SK-N-SH treated with all-trans-retinoic acid at 6 μM for 48 hours (cell line): ENCODE measurements at regions not wholly inside any gene's neighbourhood (a gene's known extent, or its start where the extent isn't known, plus 50 kb on each side); places are given as distances from the start of the nearest gene placed in this dataset.

Experiments
- ATAC-seq: fragments of 200-7000 bp; cut with Tn5 transposase; 3 replicates; pipeline ENCODE4 v1.9.1; 2020; ENCODE audit warnings: mild to moderate bottlenecking, moderate library complexity
- ARNTL ChIP-seq: fragments of 450-650 bp; formaldehyde crosslinking; IDR thresholded peaks from 2 replicates; pipeline ENCODE4 v1.5.0; 2020; ENCODE audit warnings: low read depth, mild to moderate bottlenecking, moderate library complexity, borderline replicate concordance
- BACH2 ChIP-seq: fragments of 250-450 bp; sonication (Bioruptor Pico); IDR thresholded peaks from 2 replicates; pipeline ENCODE4 v1.9.0; 2021; ENCODE audit warnings: mild to moderate bottlenecking, borderline replicate concordance
- CSDC2 ChIP-seq: fragments of 250-450 bp; sonication (Bioruptor Pico); IDR thresholded peaks from 2 replicates; pipeline ENCODE4 v1.5.0; 2020; ENCODE audit warnings: mild to moderate bottlenecking, moderate library complexity
- ESRRG ChIP-seq: fragments of 250-450 bp; sonication (Bioruptor Pico); IDR thresholded peaks from 2 replicates; pipeline ENCODE4 v1.6.1; 2021; ENCODE audit warnings: mild to moderate bottlenecking
- GLIS3 ChIP-seq: fragments of 250-450 bp; sonication (Bioruptor Pico); IDR thresholded peaks from 2 replicates; pipeline ENCODE4 v1.5.0; 2020; ENCODE audit warnings: mild to moderate bottlenecking, moderate library complexity
- ISL1 ChIP-seq: fragments of 250-450 bp; sonication (Bioruptor Pico); IDR thresholded peaks from 2 replicates; pipeline ENCODE4 v2.1.2; 2022; ENCODE audit warnings: mild to moderate bottlenecking, moderate library complexity
- OSR1 ChIP-seq: fragments of 250-450 bp; sonication (Bioruptor Pico); IDR thresholded peaks from 2 replicates; pipeline ENCODE4 v1.8.0; 2022; ENCODE audit warnings: moderate library complexity, mild to moderate bottlenecking, inconsistent platforms
- PPARA ChIP-seq: fragments of 250-450 bp; sonication (Bioruptor Pico); IDR thresholded peaks from 2 replicates; pipeline ENCODE4 v1.5.0; 2020; ENCODE audit warnings: mild to moderate bottlenecking, borderline replicate concordance
- RARB ChIP-seq: fragments of 250-450 bp; sonication (Bioruptor Pico); IDR thresholded peaks from 2 replicates; pipeline ENCODE4 v1.8.0; 2021; ENCODE audit warnings: mild to moderate bottlenecking, moderate library complexity
- TCF4 ChIP-seq: fragments of 250-450 bp; sonication (Bioruptor Pico); IDR thresholded peaks from 2 replicates; pipeline ENCODE4 v1.8.0; 2021; ENCODE audit warnings: mild to moderate bottlenecking, moderate library complexity, borderline replicate concordance
- TOX ChIP-seq: fragments of 250-450 bp; sonication (Bioruptor Pico); IDR thresholded peaks from 2 replicates; pipeline ENCODE4 v1.8.0; 2021; ENCODE audit warnings: mild to moderate bottlenecking, moderate library complexity, borderline replicate concordance
- ZFP3 ChIP-seq: fragments of 250-450 bp; sonication (Bioruptor Pico); IDR thresholded peaks from 2 replicates; pipeline ENCODE4 v1.5.0; 2020; ENCODE audit warnings: mild to moderate bottlenecking, moderate library complexity
- ZFP30 ChIP-seq: fragments of 450-650 bp; formaldehyde crosslinking; IDR thresholded peaks from 2 replicates; pipeline ENCODE4 v1.5.0; 2022; ENCODE audit warnings: mild to moderate bottlenecking, moderate library complexity
- ZNF565 ChIP-seq: fragments of 450-650 bp; formaldehyde crosslinking; conservative IDR thresholded peaks from 2 replicates; pipeline ENCODE4 v1.5.0; 2020; ENCODE audit warnings: low read depth, mild to moderate bottlenecking, moderate library complexity
- ZNF8 ChIP-seq: fragments of 450-650 bp; formaldehyde crosslinking; IDR thresholded peaks from 2 replicates; pipeline ENCODE4 v1.5.0; 2020; ENCODE audit warnings: mild to moderate bottlenecking, moderate library complexity
- TF ChIP-seq, protein P1 (sequence below): fragments of 250-450 bp; sonication (Bioruptor Pico); IDR thresholded peaks from 2 replicates; pipeline ENCODE4 v1.8.0; 2021; ENCODE audit warnings: low read depth, mild to moderate bottlenecking, moderate library complexity, borderline replicate concordance
- TF ChIP-seq, protein P2 (sequence below): fragments of 250-450 bp; sonication (Bioruptor Pico); IDR thresholded peaks from 2 replicates; pipeline ENCODE4 v1.5.1; 2020; ENCODE audit warnings: low read depth, mild to moderate bottlenecking, moderate library complexity
- TF ChIP-seq, protein P3 (sequence below): fragments of 250-450 bp; sonication (Bioruptor Pico); IDR thresholded peaks from 2 replicates; pipeline ENCODE4 v1.5.1; 2021; ENCODE audit warnings: mild to moderate bottlenecking, moderate library complexity
- TF ChIP-seq, protein P4 (sequence below): fragments of 250-450 bp; sonication (Bioruptor Pico); IDR thresholded peaks from 2 replicates; pipeline ENCODE4 v1.8.0; 2020; ENCODE audit warnings: mild to moderate bottlenecking, moderate library complexity, borderline replicate concordance

DNA sequence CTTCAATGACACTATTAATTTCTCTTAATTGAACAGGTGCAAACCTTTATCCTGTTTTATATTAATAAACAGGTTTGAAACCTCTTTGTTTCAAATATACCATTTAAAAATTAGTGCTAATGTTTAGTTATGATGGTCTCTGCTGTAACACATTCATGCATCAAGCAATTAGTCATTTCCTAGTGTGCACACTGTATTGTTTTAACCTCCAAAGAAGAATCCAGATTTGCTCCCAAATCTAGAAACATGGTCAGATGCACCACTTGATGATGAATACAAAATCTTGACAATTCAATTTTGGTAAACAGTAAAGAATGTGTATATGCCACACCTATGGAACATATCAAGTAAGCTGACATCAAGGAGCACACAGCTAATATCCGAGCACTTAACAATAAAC, 157.1 kb downstream of the TRIML1 start:
- TF ChIP-seq ISL1 (CRISPR knock-in tag) (no peak), RARB (no peak), BACH2 (no peak), ESRRG (CRISPR knock-in tag) (no peak), CSDC2 (no peak), TCF4 (CRISPR knock-in tag) (no peak), ZNF565 (CRISPR knock-in tag) (no peak), ZFP30 (CRISPR knock-in tag) (no peak), ZFP3 (CRISPR knock-in tag) (no peak), OSR1 (no peak)
- TF ChIP-seq, protein P1, sequence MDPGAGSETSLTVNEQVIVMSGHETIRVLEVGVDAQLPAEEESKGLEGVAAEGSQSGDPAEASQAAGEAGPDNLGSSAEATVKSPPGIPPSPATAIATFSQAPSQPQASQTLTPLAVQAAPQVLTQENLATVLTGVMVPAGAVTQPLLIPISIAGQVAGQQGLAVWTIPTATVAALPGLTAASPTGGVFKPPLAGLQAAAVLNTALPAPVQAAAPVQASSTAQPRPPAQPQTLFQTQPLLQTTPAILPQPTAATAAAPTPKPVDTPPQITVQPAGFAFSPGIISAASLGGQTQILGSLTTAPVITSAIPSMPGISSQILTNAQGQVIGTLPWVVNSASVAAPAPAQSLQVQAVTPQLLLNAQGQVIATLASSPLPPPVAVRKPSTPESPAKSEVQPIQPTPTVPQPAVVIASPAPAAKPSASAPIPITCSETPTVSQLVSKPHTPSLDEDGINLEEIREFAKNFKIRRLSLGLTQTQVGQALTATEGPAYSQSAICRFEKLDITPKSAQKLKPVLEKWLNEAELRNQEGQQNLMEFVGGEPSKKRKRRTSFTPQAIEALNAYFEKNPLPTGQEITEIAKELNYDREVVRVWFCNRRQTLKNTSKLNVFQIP, result no peak
- TF ChIP-seq, protein P2, sequence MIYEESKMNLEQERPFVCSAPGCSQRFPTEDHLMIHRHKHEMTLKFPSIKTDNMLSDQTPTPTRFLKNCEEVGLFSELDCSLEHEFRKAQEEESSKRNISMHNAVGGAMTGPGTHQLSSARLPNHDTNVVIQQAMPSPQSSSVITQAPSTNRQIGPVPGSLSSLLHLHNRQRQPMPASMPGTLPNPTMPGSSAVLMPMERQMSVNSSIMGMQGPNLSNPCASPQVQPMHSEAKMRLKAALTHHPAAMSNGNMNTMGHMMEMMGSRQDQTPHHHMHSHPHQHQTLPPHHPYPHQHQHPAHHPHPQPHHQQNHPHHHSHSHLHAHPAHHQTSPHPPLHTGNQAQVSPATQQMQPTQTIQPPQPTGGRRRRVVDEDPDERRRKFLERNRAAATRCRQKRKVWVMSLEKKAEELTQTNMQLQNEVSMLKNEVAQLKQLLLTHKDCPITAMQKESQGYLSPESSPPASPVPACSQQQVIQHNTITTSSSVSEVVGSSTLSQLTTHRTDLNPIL (CRISPR knock-in tag), result no peak
- no peak for ATAC-seq

DNA sequence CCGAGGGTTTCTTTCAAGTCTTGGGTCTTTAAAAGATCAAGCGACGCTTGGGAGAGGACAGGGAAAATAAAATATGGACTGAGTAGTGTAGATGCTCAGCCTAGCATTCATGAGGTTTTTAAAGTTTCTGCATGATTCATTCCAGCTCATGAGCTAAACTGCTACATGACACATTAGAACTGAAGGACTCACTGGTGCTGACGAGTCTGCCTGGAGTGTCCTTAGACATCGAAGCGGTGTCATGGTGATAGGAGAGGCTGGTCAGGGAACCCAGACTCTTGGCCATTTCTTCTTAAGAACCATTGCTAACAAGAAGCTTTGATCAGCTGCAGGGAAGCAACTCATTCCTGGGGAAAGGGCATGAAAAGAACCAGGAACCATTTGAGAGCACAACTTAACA, 158.6 kb downstream of the TRIML1 start:
- no peak for ATAC-seq
- TF ChIP-seq, protein P1, result no peak
- no peak for TF ChIP-seq BACH2
- no peak for TF ChIP-seq ARNTL (CRISPR knock-in tag)
- no peak for TF ChIP-seq ZFP30 (CRISPR knock-in tag)
- TF ChIP-seq, protein P3, sequence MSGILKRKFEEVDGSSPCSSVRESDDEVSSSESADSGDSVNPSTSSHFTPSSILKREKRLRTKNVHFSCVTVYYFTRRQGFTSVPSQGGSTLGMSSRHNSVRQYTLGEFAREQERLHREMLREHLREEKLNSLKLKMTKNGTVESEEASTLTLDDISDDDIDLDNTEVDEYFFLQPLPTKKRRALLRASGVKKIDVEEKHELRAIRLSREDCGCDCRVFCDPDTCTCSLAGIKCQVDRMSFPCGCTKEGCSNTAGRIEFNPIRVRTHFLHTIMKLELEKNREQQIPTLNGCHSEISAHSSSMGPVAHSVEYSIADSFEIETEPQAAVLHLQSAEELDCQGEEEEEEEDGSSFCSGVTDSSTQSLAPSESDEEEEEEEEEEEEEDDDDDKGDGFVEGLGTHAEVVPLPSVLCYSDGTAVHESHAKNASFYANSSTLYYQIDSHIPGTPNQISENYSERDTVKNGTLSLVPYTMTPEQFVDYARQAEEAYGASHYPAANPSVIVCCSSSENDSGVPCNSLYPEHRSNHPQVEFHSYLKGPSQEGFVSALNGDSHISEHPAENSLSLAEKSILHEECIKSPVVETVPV (CRISPR knock-in tag), result no peak

DNA sequence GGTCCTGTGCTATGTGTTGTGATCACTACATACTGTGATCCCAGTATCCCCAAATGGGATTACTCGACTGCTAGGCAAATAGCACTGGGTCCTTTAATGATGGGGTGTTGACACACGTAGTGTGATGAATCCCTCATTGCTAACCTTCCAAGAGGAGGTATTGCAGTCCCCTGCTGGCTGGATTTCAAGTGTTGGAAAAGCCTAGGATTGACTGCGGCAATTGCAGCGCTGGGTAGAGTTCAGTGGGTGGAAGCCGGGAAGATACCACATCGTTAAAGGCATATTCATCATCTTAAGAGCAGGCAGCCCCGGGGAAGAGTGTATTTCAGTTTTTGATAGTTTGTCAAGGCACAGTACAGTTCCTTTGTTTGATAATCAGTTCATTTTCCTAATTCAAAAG, 159.9 kb downstream of the TRIML1 start:
- TF ChIP-seq ZFP30 (CRISPR knock-in tag), result no peak
- no peak for TF ChIP-seq ISL1 (CRISPR knock-in tag)
- no peak for TF ChIP-seq PPARA (CRISPR knock-in tag)
- TF ChIP-seq ZNF8 (CRISPR knock-in tag), result no peak
- TF ChIP-seq ZFP3 (CRISPR knock-in tag), result no peak
- TF ChIP-seq ZNF565 (CRISPR knock-in tag), result no peak
- no peak for TF ChIP-seq BACH2
- TF ChIP-seq, protein P4, sequence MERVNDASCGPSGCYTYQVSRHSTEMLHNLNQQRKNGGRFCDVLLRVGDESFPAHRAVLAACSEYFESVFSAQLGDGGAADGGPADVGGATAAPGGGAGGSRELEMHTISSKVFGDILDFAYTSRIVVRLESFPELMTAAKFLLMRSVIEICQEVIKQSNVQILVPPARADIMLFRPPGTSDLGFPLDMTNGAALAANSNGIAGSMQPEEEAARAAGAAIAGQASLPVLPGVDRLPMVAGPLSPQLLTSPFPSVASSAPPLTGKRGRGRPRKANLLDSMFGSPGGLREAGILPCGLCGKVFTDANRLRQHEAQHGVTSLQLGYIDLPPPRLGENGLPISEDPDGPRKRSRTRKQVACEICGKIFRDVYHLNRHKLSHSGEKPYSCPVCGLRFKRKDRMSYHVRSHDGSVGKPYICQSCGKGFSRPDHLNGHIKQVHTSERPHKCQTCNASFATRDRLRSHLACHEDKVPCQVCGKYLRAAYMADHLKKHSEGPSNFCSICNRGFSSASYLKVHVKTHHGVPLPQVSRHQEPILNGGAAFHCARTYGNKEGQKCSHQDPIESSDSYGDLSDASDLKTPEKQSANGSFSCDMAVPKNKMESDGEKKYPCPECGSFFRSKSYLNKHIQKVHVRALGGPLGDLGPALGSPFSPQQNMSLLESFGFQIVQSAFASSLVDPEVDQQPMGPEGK (CRISPR knock-in tag), result no peak
- no peak for TF ChIP-seq RARB
- no peak for TF ChIP-seq GLIS3 (CRISPR knock-in tag)
- TF ChIP-seq, protein P1, result no peak
- no peak for ATAC-seq

DNA sequence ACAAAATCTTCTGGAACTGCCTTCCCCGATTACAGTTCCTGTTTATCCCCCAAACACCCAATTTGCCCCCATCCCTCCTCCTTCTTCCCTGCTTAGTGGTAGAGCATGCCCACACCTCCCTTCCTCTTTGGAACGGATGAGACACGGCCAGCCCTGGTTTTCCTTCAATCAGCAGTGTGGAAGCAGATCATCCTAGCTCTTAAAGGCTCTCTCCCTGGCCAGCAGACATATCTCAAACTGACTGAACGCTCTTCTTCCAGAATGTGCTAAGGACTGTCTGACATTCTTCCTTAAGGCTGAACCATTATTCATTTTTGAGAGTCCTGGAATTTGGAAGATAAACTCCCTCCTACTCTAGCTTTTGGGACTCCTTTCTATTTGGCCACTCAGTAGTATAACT, 161.1 kb downstream of the TRIML1 start:
- no peak for ATAC-seq
- no peak for TF ChIP-seq TOX (CRISPR knock-in tag)
- no peak for TF ChIP-seq ZNF8 (CRISPR knock-in tag)
- TF ChIP-seq, protein P3 (CRISPR knock-in tag), result no peak
- no peak for TF ChIP-seq OSR1
- TF ChIP-seq CSDC2, result no peak
- no peak for TF ChIP-seq ZNF565 (CRISPR knock-in tag)
- TF ChIP-seq, all 23 proteins: peak for 0
